Activated T-cell treated with anti-CD3 and anti-CD28 coated beads for 4 hours (primary cell): ENCODE measurements at regions not wholly inside any gene's neighbourhood (a gene's known extent, or its start where the extent isn't known, plus 50 kb on each side); places are given as distances from the start of the nearest gene placed in this dataset.
"Not testable (repeated sequence)": the region's sequence is repeated elsewhere in the genome, so short reads cannot be mapped to it uniquely, and the experiment has no call there.

Source experiments
- DNase-seq: peaks from one replicate; pipeline ENCODE4 v3.0.0-alpha.2; 2020

DNA sequence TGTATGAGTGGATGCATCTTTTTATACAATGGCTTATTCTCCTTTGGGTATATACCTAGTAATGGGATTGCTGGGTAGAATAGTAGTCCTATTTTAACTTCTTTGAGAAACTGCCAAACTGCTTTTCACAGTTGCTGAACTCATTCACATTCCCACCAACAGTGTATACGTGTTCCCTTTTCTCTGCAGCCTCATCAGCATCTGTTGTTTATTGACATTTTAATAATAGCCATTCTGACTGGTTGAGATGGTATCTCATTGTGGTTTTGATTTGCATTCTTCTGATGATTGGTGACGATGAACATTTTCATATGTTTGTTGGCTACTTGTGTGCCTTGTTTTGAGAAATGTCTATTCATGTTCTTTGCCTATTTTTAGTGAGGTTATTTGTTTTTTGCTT lies 687.0 kb upstream of the EPHA5 start:
- no peak for DNase-seq

DNA sequence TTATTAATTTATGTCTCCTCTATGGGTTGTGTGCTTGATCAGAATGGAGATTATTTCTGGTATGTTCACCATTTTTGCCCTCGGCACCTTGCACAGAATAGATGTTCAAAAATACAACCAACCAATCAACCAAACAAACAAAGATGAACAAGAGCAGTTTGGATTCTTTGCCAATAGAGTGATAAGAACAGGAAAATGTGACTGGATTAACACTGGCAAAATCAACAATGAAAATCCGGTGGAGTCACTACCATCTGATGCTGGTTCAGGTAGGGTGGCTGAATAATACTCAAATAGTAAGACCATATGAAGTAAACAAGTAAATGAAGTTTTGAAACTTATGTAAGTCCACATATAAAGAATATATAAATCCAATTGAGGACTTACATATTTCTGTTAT lies 685.0 kb upstream of the EPHA5 start:
- DNase-seq, result no peak

DNA sequence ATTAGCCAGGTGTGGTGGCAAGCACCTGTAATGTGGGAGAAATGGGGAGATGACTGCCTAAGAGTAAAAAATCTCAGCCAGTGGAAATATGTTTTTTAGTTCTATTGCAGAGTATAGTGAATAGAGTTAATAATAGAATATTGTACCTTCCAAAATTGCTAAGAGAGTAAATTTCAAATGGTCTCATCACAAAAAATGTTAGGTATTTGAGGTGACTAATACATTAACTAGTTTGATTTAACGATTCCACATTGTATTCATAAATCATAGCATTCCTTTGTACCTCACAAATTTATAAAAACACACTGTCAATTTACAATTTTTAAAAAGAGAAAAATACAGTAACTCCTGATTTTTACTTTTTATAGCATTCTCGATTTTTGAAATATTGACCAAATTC lies 681.5 kb upstream of the EPHA5 start:
- no peak for DNase-seq

DNA sequence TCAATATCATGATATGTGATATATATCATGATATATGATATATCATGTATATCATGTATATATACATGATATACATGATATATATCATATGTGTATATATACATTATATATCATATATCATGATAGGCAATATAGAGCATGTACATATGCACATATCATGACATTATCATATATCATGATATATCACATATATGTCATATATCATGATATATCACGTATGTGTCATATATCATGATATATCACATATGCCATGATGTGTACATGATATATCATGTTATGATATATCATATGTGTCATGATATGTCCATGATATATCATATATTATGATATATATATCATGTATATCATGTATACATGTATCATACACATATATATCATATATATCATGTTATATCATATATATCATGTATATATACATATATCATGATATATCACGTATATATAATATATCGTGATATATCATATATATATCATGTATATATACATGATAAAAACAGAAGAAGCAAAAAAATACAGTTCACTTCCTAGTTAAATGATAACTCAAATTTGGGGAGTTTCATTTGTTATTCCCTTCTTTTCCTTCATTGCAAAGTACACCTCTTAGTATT lies 670.1 kb upstream of the EPHA5 start:
- no peak for DNase-seq

DNA sequence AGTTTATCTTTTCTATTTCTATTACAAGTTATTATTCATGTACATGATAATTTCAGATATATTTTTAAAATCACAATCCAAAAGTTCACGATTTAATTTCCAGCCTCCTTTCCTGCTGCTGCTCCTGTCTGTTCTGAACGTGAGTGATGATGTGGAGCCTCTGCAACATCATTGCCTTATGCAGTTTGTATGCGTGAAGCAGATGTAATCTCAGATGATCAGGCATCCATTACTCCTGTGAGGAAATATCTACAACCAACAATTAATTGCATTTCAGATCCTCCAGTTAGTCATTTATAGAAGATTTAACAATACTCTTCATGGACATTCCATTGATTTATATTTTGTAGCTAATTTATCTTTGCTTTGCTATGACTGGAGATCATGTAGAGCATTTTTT lies 668.7 kb upstream of the EPHA5 start:
- DNase-seq, result no peak

DNA sequence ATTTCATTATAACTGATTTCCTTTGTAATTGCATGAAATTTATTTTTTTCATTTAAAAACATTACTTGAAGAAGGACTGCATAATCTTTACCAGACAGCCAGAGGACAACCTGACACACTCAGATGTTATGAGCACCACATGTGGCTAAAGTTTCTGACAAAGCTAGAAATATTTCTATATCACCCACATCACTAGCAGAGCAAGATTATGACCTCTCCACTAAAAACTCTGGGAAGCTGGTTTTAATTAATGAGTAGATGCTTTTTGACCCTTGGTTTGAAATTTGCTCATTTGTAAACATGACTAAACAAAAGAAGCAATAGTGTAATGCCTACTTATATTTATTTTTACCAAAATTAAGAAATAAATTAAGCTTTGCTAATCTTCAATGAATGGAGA lies 661.5 kb upstream of the EPHA5 start:
- DNase-seq, result no peak

DNA sequence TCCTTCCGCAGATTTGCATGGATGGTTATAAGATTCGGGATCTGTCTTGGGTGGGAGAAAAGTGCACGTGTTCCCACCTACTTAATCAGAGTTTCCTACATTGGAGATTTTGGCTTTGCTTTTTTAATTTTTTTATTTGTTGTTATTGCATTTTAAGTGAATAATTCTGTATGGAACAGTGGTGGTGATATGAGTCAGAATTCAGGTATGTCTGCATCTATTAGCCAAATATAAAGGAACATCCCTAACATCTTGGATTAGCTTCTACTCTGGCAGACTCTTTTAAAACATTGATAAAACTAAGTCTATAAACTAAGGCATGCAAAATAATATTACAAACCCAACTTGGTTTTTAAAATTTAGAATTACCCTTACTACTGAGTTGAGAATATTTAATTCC lies 659.8 kb upstream of the EPHA5 start:
- DNase-seq, result no peak

DNA sequence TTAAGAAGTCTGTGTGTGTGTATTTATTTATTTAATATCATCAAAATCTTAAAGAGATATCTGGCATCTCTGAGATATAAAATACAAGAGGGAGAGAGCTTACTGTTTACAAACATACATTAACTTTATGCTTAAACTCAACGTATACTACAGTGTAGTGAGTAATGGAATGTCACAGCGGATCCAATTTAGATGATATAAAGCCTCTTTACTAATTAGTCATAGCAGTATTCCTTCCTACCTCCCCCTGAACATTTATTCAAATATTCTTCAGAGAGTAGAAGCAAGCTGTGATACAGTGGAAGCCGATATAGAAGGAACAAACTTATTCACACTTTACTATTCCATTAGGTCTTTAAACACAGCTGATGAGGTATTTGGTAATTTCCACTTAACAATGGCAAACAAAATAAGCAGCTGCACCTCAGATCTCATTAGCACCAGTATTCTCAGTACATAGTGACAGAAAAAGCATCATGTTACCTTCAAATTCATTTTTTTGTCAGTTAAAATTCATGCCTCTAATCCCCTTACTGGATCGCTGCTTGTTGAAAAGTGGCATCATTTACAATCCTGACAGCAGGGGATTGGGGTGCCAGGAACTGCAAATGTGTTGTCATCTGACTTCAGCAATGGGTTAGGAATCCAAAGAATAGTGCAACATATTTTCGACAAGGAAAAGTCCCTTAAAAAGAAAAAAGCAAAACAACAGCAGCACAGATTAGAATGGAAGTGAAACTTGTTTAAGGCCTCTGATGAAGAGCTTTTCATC lies 658.7 kb upstream of the EPHA5 start:
- DNase-seq, result no peak

DNA sequence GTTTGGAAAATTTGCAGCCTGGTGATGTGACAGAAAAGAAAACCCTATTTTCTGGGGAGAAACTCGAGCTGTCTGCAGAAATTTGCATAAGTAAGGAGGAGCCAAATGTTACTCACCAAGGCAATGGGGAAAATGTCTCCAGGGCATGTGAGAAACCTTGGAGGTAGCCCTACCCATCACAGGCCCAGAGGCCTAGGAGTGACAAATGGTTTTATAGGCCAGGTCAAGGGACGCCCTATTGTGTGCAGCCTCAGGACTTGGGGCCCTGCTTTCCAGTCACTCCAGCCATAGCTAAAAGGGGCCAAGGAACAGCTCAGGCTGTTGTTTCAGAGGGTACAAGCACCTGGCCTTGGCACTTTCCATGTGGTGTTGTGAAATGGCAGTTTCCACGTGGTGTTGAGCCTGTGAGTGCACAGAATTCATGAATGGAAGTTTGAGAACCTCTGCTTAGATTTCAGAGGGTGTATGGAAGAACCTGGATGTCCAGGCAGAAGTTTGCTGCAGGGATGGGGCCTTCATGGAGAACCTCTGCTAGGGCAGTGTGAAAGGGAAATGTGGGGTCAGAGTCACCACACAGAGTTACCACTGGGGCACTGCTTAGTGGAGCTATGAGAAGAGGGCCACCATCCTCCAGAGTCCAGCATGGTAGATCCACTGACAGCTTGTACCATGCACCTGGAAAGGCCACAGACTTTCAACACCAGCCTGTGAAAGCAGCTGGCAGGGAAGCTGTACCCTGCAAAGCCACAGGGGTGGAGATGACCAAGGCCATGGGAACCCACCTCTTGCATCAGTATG lies 637.6 kb upstream of the EPHA5 start:
- no peak for DNase-seq

DNA sequence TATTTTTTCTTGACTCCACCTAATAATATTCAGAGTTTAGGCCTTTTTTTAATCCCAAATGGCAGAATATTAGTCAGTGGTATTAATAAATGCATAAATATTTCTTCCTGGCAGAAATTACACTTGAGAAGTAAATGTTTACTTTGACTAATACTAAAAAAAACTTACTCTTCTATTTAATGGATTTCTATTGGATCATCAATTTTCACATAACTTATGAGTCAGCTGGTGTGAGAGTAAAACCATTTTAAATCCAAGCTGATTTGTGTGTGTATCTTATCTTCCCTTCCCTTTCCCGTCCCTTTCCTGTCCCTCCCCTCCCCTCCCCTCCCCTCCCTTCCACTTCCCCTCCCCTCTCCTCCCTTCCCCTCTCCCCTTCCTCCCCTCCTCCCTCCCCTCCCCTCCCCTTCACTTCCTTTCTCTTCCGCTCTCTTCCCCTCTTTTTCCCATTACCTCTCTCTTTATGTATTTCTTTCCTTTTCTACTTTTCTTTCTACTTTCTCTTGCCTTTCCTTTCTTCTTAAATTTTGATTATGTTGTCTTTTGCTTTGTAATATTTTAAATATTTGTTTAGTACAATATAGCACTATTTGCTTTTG lies 630.1 kb upstream of the EPHA5 start:
- DNase-seq, result no peak

DNA sequence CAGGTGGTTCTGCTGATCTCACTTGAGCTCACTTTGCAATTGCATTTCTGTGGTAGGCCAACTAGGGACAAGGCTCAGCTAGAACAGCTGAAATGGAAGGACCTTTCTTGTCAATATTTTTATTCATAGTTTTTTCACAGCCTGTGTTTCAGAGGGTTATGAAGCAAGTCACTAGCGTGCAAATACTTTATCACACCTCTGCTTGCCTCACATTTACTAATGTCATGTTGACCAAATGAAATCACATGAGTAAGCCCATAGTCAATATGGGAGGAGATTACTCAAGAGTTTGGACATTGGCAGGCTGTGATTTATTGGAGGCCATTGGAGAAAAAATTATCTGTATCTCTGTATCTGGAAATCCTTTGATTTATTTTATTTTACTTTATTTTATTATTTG lies 628.3 kb upstream of the EPHA5 start:
- no peak for DNase-seq

DNA sequence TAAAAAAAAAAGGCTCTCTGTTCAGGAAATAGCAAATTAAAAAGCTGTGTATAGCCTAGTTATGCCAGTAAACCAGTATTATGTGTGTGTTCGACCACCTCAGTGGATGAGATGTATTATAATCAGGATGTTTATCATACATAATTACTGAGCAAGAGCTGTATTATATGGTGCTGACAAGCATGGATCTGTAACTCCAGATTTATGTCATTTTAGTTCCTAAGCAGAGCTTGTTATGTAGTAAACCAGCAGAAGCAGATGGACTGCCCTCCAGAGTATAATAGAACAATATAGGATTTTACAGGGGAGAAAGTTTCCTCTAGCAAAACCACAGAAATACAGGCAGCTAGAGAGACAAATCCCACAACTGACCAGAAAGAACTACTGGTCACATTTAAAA lies 627.4 kb upstream of the EPHA5 start:
- DNase-seq, result no peak

DNA sequence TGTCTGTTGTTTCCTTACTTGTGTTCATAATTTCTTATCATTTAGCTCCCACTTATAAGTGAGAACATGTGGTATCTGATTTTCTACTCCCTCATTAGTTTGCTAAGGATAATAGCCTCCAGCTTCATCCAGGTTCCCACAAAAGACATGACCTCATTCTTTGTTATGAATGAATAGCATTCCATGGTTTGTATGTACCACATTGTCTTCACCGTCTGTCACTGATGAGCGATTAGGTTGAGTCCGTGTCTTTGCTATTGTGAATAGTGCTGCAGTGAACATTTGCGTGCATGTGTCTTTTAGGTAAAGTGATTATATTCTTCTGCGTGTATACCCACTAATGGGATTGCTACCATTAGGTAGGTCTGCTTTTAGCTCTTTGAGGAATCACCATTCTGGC lies 624.3 kb upstream of the EPHA5 start:
- DNase-seq, result no peak

DNA sequence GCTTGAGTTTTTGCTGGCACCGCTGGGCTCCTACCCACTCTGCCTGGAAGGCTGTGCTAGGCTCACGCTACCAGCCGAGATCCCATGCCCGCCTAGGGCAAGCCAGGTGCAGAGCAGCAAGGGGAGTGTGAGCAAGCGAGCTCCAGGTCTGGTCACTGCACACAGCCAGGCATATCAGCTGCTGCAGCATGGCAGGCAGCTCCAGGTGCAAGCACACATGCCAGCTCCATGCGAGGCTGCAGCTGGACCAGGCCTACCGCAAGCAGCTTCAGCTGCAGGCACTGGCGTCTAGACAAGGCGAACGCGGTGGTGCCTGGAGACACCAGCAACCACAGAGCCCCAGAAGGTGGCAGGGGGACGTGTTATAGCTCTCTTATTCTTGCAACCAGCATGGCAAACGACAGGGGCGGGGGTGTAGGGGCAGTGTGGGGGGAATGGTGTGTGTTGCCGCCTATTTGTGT lies 614.7 kb upstream of the EPHA5 start:
- no peak for DNase-seq

DNA sequence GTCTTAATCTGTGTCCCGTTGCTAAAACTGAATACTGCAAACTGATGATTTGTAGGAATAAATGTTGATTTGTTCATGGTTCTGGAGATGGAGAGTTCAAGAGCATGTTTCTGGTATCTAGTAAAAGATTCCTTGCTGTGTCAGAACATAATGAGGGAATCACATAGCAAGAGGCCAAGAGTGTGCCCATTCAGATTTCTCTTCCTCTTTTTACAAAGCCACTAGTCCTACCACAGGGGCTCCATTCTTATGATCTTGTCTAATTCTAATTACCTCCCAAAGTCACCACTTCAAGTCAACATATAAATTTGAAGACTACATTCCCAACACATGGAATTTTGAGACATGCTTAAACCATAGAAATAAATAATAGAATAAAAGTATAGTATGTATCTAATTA lies 608.8 kb upstream of the EPHA5 start:
- no peak for DNase-seq

DNA sequence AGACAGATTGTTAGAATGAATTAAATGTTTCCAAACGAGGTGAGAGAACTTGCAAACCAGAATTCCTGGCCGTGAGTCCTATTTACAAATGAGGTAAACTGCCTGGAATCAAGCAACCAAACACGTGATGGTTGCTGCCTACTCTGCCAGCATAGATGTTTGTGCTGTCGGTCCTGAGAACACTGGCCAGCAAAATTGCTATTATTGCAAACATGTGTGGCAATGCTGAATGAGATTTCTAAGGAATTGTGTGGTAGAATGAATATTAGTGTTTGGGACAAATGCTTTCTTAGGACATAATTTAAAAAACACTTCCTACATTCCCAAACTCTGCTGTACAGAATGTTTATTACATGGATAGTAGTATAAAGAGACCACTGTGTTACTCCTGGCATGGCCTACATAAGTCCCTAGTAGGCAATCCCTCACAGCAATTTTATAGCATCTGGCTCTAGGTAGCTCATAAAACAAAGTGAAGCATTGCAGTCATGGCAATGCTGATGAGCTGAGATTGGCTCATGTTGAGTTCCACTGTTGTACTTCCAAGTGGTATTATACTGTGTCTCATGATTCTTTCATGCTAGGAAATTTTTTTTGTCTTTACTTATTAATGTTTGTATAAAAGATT lies 605.2 kb upstream of the EPHA5 start:
- DNase-seq, result no peak

DNA sequence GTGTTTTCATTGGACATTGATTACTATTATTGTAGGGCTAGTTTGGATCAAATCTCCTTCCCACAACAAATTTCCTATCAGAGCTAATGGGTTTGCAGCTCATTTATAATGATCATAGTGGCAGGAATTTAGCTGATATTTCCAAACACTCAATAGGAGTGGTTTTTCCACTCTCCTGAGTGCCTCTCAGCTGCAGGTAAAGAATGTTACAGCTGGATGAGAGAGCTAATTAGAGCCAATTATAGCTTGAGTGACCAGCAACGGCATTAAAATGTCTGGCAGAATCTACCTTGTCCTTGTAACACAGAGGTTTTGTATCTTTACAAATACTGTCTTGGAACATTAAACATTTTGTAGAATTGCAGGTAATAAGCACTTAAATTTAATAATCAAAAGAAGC lies 602.8 kb upstream of the EPHA5 start:
- no peak for DNase-seq

DNA sequence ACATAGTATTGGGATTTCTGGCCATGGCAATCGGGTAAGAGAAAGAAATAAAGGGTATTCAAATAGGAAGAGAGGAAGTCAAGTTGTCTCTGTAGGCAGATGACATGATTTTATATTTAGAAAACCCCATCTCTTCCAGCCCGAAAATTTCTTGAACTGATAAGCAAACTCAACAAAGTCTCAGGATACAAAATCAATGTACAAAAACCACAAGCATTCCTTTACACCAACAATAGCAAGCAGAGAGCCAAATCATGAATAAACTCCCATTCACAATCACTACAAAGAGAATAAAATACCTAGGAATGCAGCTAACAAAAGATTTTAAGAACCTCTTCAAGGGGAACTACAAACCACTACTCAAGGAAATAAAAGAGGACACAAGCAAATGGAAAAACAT lies 600.1 kb upstream of the EPHA5 start:
- DNase-seq, result not testable (repeated sequence)

DNA sequence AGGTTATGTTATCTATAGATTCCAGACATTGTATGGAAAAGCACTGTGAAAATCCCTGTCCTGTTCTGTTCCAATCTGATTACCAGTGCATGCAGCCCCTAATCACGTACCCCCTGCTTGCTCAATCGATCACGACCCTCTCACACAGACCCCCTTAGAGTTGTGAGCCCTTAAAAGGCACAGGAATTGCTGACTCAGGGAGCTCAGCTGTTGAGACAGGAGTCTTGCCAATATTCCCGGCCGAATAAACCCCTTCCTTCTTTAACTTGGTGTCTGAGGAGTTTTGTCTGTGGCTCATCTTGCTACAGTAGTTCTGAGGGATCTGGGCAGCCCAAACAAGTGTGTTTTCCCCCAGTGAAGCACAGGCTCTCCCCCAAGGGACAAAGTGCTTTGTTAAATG lies 596.3 kb upstream of the EPHA5 start:
- DNase-seq, result not testable (repeated sequence)

DNA sequence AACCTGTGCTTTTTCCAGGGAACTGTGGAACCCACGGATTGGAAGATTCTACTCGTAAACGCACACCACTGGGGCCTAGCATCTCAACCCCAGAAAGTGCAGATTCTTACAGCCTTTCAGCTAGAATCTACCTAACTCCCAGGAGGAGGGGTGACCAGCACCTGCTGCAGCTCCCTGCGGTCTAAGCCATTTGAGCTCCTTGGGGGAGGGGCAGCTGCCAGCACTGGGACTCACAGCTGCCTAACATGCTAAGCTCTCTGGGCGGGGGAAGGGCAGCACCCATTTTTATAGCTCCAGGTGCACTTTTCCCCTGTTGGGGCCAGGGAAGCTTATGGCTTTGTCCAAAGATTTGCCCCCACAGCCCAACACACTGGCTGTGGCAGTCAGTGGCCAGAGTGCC lies 595.7 kb upstream of the EPHA5 start:
- DNase-seq, result no peak

DNA sequence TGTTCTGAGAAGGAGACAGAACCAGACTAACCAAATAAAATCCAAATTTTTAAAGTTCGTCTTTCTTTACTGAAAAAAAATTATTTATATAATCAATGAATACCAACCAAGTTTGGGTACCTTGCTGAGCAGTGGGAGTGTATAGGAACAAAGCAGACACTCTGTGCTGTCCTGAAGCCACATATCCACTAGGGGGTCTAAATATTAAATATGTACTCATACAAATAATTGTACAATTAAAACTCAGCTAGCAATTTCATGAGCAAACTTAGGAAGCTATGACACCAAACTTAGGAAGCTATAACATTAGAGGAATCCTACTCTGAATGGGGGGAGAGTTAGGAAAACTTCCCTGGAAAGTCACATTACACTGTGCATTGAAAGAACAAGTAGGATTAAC lies 582.0 kb upstream of the EPHA5 start:
- DNase-seq, result no peak

DNA sequence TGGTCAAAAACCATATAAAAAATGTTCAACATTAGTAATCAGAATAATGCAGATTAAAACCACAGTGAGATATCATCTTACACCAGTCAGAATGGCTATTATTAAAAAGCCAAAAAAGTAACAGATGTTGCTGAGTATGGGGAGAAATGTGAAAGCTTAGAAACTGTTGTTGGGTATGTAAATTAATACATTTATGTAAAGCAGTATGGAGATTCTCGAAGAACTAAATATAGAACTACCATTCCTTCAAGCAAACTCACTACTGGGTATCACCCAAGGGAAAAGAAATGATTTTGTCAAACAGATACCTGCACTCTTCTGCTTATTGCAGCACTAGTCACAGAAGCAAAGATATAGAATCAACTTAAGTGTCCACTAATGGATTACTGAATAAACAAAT lies 576.4 kb upstream of the EPHA5 start:
- DNase-seq, result no peak

DNA sequence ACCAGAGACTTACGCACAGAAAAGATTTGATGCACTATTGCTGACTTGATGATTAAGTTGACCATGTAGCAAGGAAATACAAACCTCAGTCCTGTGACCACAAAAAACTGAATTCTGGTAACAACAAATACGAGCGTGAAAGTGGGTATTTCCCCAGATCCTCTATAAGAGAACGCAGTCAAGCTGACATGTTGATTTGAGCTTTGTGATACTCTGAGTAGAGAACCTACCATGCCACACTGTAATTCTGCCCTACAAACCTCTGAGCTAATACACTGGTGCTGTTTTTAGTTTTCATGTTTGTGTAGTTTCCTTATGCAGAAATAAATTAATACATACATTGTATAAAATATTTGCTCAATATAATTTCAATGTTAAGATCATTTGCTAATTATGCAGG lies 565.6 kb upstream of the EPHA5 start:
- DNase-seq, result no peak
